GM12891 (cell line): ENCODE measurements at regions not wholly inside any gene's neighbourhood (a gene's known extent, or its start where the extent isn't known, plus 50 kb on each side); places are given as distances from the start of the nearest gene placed in this dataset.

Experiments
- PAX5 ChIP-seq: IDR thresholded peaks from 2 replicates; pipeline ENCODE4 v1.6.1; 2011; ENCODE audit warnings: low read length, moderate library complexity, mild to moderate bottlenecking; ENCODE audit not compliant: insufficient read depth, severe bottlenecking
- POLR2A ChIP-seq: IDR thresholded peaks from 2 replicates; pipeline ENCODE4 v1.6.1; 2011; ENCODE audit warnings: low read depth, low read length, control low read depth
- POLR2AphosphoS5 ChIP-seq: IDR thresholded peaks from 2 replicates; pipeline ENCODE4 v1.6.1; 2011; ENCODE audit warnings: low read depth, low read length, control low read depth
- POU2F2 ChIP-seq: IDR thresholded peaks from 2 replicates; pipeline ENCODE4 v1.6.1; 2011; ENCODE audit warnings: low read depth, mild to moderate bottlenecking, control low read depth, low read length, moderate library complexity
- SPI1 ChIP-seq: IDR thresholded peaks from 2 replicates; pipeline ENCODE4 v1.6.1; 2011; ENCODE audit warnings: low read depth, low read length, control low read depth

DNA sequence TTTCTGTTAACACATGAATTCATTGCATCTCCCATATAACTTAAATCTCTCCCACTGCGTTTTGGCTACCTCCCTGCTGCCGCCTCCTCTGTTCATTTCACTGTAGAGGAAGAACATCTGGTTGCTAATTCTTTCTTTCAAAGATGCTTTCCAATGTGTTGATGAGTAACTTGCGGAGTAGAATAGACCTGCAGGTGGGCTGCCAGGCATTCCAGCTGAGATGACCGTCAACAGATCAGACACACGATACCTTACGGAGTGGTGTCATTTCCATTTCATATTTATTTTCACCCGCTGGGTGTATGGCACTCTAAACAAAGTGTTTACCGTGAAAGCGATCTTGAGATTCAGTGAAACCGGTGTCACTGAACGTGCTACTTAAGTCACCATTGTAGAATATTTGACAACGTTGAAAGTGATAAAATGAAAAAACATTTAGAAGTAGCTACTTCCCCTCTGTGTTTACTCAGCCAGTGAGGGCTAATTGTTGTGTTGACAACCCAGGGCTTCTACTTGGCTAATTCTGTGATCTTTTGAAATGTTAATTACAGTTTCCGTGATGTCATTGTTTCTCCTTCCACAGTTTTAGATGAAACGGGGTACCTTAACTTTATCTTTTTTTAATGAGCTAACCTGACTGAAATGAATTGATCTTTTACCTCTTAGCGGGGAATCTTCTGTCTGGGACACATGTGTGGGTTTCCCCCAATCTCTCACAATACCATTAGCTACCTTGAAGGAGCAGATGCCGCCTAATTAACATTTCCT lies 228.5 kb upstream of the ARGLU1 start:
- TF ChIP-seq POLR2AphosphoS5, result no peak
- TF ChIP-seq POLR2A, result no peak
- TF ChIP-seq SPI1, result no peak
- no peak for TF ChIP-seq POU2F2
- no peak for TF ChIP-seq PAX5
